GM20000 (cell line): ENCODE measurements at regions not wholly inside any gene's neighbourhood (a gene's known extent, or its start where the extent isn't known, plus 50 kb on each side); places are given as distances from the start of the nearest gene placed in this dataset.

Experiments used
- DNase-seq: peaks from one replicate; pipeline ENCODE4 v3.0.0; 2012; ENCODE audit warnings: low spot score
- CTCF ChIP-seq: IDR thresholded peaks from 2 replicates; pipeline ENCODE4 v1.5.1; 2012; ENCODE audit warnings: mild to moderate bottlenecking, control low read depth; ENCODE audit errors: extremely low read depth, missing control alignments

GRCh38 chr2:146258071-146258470 lies 1586.8 kb upstream of the ACVR2A start:
- no peak for TF ChIP-seq CTCF
- no peak for DNase-seq

- no peak for DNase-seq
- no peak for TF ChIP-seq CTCF
These were observed 1592.7 kb upstream of the ACVR2A start for GRCh38 chr2:146252119-146252518.

- no peak for TF ChIP-seq CTCF
These were observed 1593.5 kb upstream of the ACVR2A start for GRCh38 chr2:146251328-146251727.

GRCh38 chr2:146246736-146247523 lies 1597.9 kb upstream of the ACVR2A start:
- DNase-seq = no peak
- TF ChIP-seq CTCF = no peak

More at GRCh38 chr2:146251328-146251727, 1593.5 kb upstream of the ACVR2A start:
- DNase-seq = no peak

- TF ChIP-seq CTCF = no peak
- no peak for DNase-seq
These were observed 1598.7 kb upstream of the ACVR2A start for GRCh38 chr2:146246002-146246735.

- TF ChIP-seq CTCF = no peak
- no peak for DNase-seq
These were observed 1600.0 kb upstream of the ACVR2A start for GRCh38 chr2:146244830-146245229.

- no peak for DNase-seq
- no peak for TF ChIP-seq CTCF
These were observed 1600.7 kb upstream of the ACVR2A start for GRCh38 chr2:146244131-146244530.
